ENCODE measurements at regions not wholly inside any gene's neighbourhood (a gene's known extent, or its start where the extent isn't known, plus 50 kb on each side); places are given as distances from the start of the nearest gene placed in this dataset.

DNA sequence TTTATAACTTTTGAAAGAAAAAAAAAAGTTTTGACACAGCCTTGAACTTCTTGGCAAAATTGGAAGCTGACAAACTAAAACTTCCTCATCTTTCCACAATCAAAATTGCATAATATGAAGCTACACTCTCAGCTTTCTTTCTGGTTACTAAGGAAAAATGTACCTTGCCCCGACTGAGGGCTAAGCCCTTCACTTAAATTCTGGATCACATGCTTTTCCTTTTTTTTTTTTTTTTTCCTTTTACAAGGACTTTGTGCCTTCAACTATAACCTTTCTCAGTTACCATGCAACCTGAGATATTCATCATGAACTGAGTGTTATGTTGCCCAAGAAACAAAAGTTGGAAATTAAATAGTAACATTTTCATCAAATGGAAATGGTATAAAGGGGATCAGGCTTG lies 188.5 kb upstream of the CARD18 start:
- Histone ChIP-seq H3K4me2 (ENCODE audit: unreplicated experiment) (no peak overlapping the region), H3K27me3 (replicated peaks; ENCODE audit: insufficient read depth) (no peaks in the 10 kb centered on the region), H3K4me3 (no peak overlapping the region), H4K20me1 (ENCODE audit: insufficient read depth) (no peaks in the 10 kb centered on the region), H3K36me3 (ENCODE audit: low read depth) (no peaks in the 10 kb centered on the region), H3K79me2 (ENCODE audit: insufficient read depth) (no peaks in the 10 kb centered on the region), H2AFZ (no peak overlapping the region), H3K9me3 (ENCODE audit: low read depth) (no peaks in the 10 kb centered on the region), H3K9me2 (ENCODE audit: insufficient read depth) (no peaks in the 10 kb centered on the region), H3K9ac (no peak overlapping the region), H3K27ac (no peak overlapping the region), H3F3A (ENCODE audit: insufficient read depth) (no peaks in the 10 kb centered on the region), H3K4me1 (ENCODE audit: insufficient read depth) (no peaks in the 10 kb centered on the region)
- no peak for DNase-seq
- in situ Hi-C loops (cut with MboI) = no loop called here
- 45 to 52% methylated on average over 1 of the region's 1 CpG for WGBS, 2 experiments (ENCODE audit: low coverage in 1 of 2, low lambda C conversion rate in 2 of 2, missing lambda C conversion rate in 2 of 2)
- TF ChIP-seq EZH2phosphoT487 (IDR thresholded peaks at IDR 0.05; ENCODE audit: insufficient read depth, low read depth) = no peak
- TF ChIP-seq EZH2 (IDR thresholded peaks at IDR 0.05; ENCODE audit: insufficient read depth, poor library complexity, severe bottlenecking) = no peak

DNA sequence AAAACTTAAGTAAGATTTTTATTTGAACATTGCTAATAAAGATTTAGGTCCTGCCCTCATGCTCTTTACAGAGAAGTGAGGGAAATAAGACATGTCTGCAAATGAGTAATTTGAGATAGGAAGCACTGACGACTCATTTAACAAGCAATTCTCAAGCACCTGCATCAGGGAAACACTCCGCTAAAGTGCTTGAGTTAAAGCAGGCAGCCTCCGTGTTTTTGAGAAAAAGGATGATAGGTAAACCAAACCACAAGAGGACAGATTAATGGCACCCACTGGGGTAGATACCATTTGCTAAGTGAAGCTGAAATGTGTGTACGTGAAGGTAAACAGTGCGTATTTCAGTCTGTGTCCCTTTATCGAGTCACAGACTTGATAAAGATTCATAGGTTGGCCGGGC lies 184.6 kb upstream of the CARD18 start:
- no peak overlapping the region for H3K4me2 ChIP-seq (ENCODE audit: unreplicated experiment)
- no peaks in the 10 kb centered on the region for H3K36me3 ChIP-seq (ENCODE audit: low read depth)
- in situ Hi-C loops (cut with MboI) = no loop called here
- no peaks in the 10 kb centered on the region for H3K79me2 ChIP-seq (ENCODE audit: insufficient read depth)
- H4K20me1 ChIP-seq (ENCODE audit: insufficient read depth) = no peaks in the 10 kb centered on the region
- H3K9me3 ChIP-seq (ENCODE audit: low read depth) = no peaks in the 10 kb centered on the region
- H3F3A ChIP-seq (ENCODE audit: insufficient read depth) = no peaks in the 10 kb centered on the region
- H3K4me1 ChIP-seq (ENCODE audit: insufficient read depth) = no peaks in the 10 kb centered on the region
- DNase-seq = no peak
- H3K27me3 ChIP-seq (replicated peaks; ENCODE audit: insufficient read depth) = no peaks in the 10 kb centered on the region
- TF ChIP-seq EZH2phosphoT487 (IDR thresholded peaks at IDR 0.05; ENCODE audit: insufficient read depth, low read depth) = no peak
- no peak for TF ChIP-seq EZH2 (IDR thresholded peaks at IDR 0.05; ENCODE audit: insufficient read depth, poor library complexity, severe bottlenecking)
- no peak overlapping the region for H3K27ac ChIP-seq
- H2AFZ ChIP-seq = no peak overlapping the region
- no peak overlapping the region for H3K9ac ChIP-seq
- H3K4me3 ChIP-seq = no peak overlapping the region
- no peaks in the 10 kb centered on the region for H3K9me2 ChIP-seq (ENCODE audit: insufficient read depth)
- WGBS, 2 experiments (ENCODE audit: low coverage in 1 of 2, low lambda C conversion rate in 2 of 2, missing lambda C conversion rate in 2 of 2) = 52 to 65% methylated on average over 7 of the region's 7 CpGs

DNA sequence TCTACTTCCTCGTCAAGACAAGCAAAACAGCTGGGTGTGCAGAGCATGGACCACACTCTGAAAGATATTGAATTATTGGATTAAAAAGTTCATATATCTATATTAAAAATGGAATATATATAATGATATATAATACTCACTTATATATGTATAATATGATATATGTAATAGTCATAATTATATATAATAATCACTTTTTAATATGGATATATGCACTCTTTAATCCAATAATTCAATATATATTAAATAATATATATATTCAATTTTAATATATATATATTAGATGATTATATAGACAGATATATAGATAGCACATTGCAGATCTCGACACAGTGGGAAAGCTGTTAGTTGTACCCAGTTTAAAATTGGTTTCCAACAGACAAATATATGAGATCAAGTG lies 182.1 kb upstream of the CARD18 start:
- Histone ChIP-seq H3K9ac (no peak overlapping the region), H3K79me2 (ENCODE audit: insufficient read depth) (no peaks in the 10 kb centered on the region), H3K36me3 (ENCODE audit: low read depth) (no peaks in the 10 kb centered on the region), H3K4me2 (ENCODE audit: unreplicated experiment) (no peak overlapping the region), H3F3A (ENCODE audit: insufficient read depth) (no peaks in the 10 kb centered on the region), H3K27me3 (replicated peaks; ENCODE audit: insufficient read depth) (no peaks in the 10 kb centered on the region), H3K9me3 (ENCODE audit: low read depth) (no peaks in the 10 kb centered on the region), H3K9me2 (ENCODE audit: insufficient read depth) (no peaks in the 10 kb centered on the region), H4K20me1 (ENCODE audit: insufficient read depth) (no peaks in the 10 kb centered on the region), H2AFZ (no peak overlapping the region), H3K4me1 (ENCODE audit: insufficient read depth) (no peaks in the 10 kb centered on the region), H3K27ac (no peak overlapping the region), H3K4me3 (no peak overlapping the region)
- TF ChIP-seq EZH2phosphoT487 (IDR thresholded peaks at IDR 0.05; ENCODE audit: insufficient read depth, low read depth) (no peak), EZH2 (IDR thresholded peaks at IDR 0.05; ENCODE audit: insufficient read depth, poor library complexity, severe bottlenecking) (no peak)
- WGBS, 2 experiments (ENCODE audit: low coverage in 1 of 2, low lambda C conversion rate in 2 of 2, missing lambda C conversion rate in 2 of 2) = 63 to 65% methylated on average over 2 of the region's 2 CpGs
- DNase-seq = no peak
- in situ Hi-C loops (cut with MboI) = no loop called here

DNA sequence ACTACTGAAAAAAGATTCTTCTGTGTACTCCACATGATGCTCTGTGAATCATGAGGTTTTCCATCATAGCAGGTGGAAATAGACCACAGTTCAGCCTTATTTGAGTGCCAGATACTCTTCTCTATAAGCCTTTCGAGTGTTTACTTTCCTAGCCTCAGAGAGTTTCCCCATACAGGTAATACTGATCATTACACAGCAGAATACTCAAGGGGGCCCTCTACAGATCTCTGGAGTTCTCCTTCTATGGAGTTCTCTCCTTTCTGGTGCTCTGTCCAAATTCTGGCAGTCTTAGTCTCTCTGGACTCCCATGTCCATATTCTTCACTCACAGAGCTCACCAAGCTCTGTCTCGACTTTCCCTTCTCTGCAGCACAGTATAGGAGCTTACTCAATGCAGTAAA lies 175.7 kb upstream of the CARD18 start:
- Histone ChIP-seq H4K20me1 (ENCODE audit: insufficient read depth) (no peaks in the 10 kb centered on the region), H3K4me1 (ENCODE audit: insufficient read depth) (no peaks in the 10 kb centered on the region), H3K9me2 (ENCODE audit: insufficient read depth) (no peaks in the 10 kb centered on the region; the same call in 1 of the 2 replicates), H3K4me2 (ENCODE audit: unreplicated experiment) (no peak overlapping the region), H3K36me3 (ENCODE audit: low read depth) (no peaks in the 10 kb centered on the region), H3F3A (ENCODE audit: insufficient read depth) (no peaks in the 10 kb centered on the region), H3K27ac (no peak overlapping the region), H2AFZ (no peak overlapping the region), H3K9me3 (ENCODE audit: low read depth) (no peaks in the 10 kb centered on the region), H3K27me3 (replicated peaks; ENCODE audit: insufficient read depth) (no peaks in the 10 kb centered on the region), H3K79me2 (ENCODE audit: insufficient read depth) (no peaks in the 10 kb centered on the region), H3K9ac (no peak overlapping the region), H3K4me3 (no peak overlapping the region)
- 81 to 87% methylated on average over 2 of the region's 2 CpGs for WGBS, 2 experiments (ENCODE audit: low coverage in 1 of 2, low lambda C conversion rate in 2 of 2, missing lambda C conversion rate in 2 of 2)
- in situ Hi-C loops (cut with MboI) = no loop called here
- no peak for DNase-seq
- no peak for TF ChIP-seq EZH2 (IDR thresholded peaks at IDR 0.05; ENCODE audit: insufficient read depth, poor library complexity, severe bottlenecking)

DNA sequence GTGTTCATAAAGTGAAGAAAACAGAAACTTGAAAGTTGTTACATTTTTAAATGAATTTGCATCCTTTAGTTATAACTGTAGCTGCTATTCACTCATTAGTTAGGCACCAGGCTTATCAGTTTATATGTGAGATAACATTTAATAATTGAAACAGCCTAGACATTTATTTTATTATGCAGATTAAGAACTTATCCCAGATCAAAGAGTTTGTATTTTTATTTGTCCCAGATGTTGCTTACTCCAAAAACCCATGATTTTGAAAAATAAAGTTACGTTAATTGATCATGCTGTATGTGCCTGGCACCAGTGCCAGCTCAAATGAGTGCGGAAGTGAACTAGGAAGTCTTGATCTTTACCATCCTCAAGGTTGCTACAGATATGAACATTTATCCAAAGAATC lies 172.7 kb upstream of the CARD18 start:
- H3K9me2 ChIP-seq (ENCODE audit: insufficient read depth) = no peaks in the 10 kb centered on the region; the same call in 1 of the 2 replicates
- DNase-seq = no peak
- no peak overlapping the region for H3K4me3 ChIP-seq
- 47 to 48% methylated on average over 2 of the region's 2 CpGs for WGBS, 2 experiments (ENCODE audit: low coverage in 1 of 2, low lambda C conversion rate in 2 of 2, missing lambda C conversion rate in 2 of 2)
- H3K27ac ChIP-seq = no peak overlapping the region
- no peak overlapping the region for H3K4me2 ChIP-seq (ENCODE audit: unreplicated experiment)
- in situ Hi-C loops (cut with MboI) = no loop called here
- no peak overlapping the region for H2AFZ ChIP-seq
- no peaks in the 10 kb centered on the region for H3K36me3 ChIP-seq (ENCODE audit: low read depth)
- H3K4me1 ChIP-seq (ENCODE audit: insufficient read depth) = no peaks in the 10 kb centered on the region
- H3K9ac ChIP-seq = no peak overlapping the region
- H4K20me1 ChIP-seq (ENCODE audit: insufficient read depth) = no peaks in the 10 kb centered on the region
- H3K79me2 ChIP-seq (ENCODE audit: insufficient read depth) = no peaks in the 10 kb centered on the region
- no peaks in the 10 kb centered on the region for H3F3A ChIP-seq (ENCODE audit: insufficient read depth)
- H3K27me3 ChIP-seq (replicated peaks; ENCODE audit: insufficient read depth) = no peaks in the 10 kb centered on the region
- TF ChIP-seq EZH2 (IDR thresholded peaks at IDR 0.05; ENCODE audit: insufficient read depth, poor library complexity, severe bottlenecking) (no peak), EZH2phosphoT487 (IDR thresholded peaks at IDR 0.05; ENCODE audit: insufficient read depth, low read depth) (no peak)
- H3K9me3 ChIP-seq (ENCODE audit: low read depth) = no peaks in the 10 kb centered on the region
